ENCODE measurements at regions not wholly inside any gene's neighbourhood (a gene's known extent, or its start where the extent isn't known, plus 50 kb on each side); places are given as distances from the start of the nearest gene placed in this dataset.

DNA sequence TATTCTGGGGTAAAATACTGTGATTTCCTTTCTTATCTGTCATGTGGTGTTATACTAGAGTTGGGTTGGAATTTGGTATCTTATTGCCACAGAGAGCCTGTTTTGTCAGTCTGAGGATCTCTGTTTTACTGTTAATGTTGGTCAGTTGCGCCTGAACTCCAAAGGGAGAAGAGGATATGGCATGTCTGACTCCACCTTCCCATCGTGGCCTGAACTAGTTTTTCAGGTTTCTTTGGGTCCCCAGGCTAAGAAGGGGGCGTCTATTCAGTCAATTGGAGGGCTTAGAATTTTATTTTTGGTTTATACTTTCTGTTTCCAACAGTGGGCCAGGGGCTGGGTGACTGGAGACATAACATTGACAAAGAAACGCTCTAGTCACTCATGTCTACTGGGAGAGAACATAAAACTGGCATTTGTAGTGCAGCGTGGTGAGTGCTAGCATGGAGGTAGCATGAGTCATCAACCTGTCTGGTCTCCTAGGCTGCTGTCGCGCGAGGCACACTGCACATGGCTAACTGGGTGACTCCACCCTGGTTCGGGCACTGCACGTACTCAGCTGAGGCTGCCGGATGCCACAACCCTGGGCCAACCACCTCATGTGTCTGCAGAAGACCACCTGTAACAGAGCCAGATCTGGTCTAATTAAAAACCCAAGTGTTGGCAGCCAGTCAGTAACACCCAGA is 120.1 kb upstream of the OR9Q1 start:
- no peak for ATAC-seq (ENCODE audit: low read depth)
- BruUV-seq (replicated peaks): no TSS peak
- POLR2A ChIA-PET (ENCODE audit: unreplicated experiment): no interaction called here

More for the DNA sequence above, 120.1 kb upstream of the OR9Q1 start:
- H2BK120ac ChIP-seq (ENCODE audit: low read depth, low read length): no peak overlapping the region
- H3K9me1 ChIP-seq (ENCODE audit: insufficient read depth, low read length): no peaks in the 10 kb centered on the region
- H3K4me3 ChIP-seq (ENCODE audit: insufficient read depth, low read depth, low read length): no peak overlapping the region
- H3K9me3 ChIP-seq (ENCODE audit: control insufficient read depth, insufficient read depth, low read length): no peaks in the 10 kb centered on the region; the same call in 1 of the 2 replicates
- no peak overlapping the region for H3K18ac ChIP-seq (ENCODE audit: low read depth, low read length)
- CTCF ChIA-PET: no interaction called here
- no peak overlapping the region for H3K23ac ChIP-seq (ENCODE audit: low read depth, low read length)
- DNase-seq: peak; percentile 10
- no peaks in the 10 kb centered on the region for H3K36me3 ChIP-seq (ENCODE audit: control insufficient read depth, insufficient read depth, low read length)
- no peak overlapping the region for H3K9ac ChIP-seq (ENCODE audit: low read depth, low read length)
- no peak overlapping the region for H2AK5ac ChIP-seq (ENCODE audit: low read depth, low read length)
- intact Hi-C loops (cut with micrococcal nuclease): no loop called here
- H4K20me1 ChIP-seq (ENCODE audit: insufficient read depth, low read length): no peaks in the 10 kb centered on the region
- H3K56ac ChIP-seq (ENCODE audit: extremely low read depth, insufficient read depth, low read length): no peak overlapping the region
- H4K91ac ChIP-seq (ENCODE audit: insufficient read depth, low read depth, low read length): no peak overlapping the region
- in situ Hi-C loops (cut with MboI; ENCODE audit: low sequenced_read_pairs): no loop called here
- peaks cover 2% of the 10 kb centered on the region for H3K27me3 ChIP-seq (ENCODE audit: control insufficient read depth, insufficient read depth, low read length)
- H2AK9ac ChIP-seq (replicated peaks; ENCODE audit: low read depth, low read length, poor library complexity): no peak overlapping the region
- 0 out of 2 replicates have a peak, but pooled peaks have one; percentile 6 for TF ChIP-seq FOS (IDR thresholded peaks at IDR 0.05; ENCODE audit: low read depth, low read length)
- TF ChIP-seq MAFK (IDR thresholded peaks at IDR 0.05; ENCODE audit: low read depth, low read length): no peak
- no peak overlapping the region for H2BK20ac ChIP-seq (ENCODE audit: low read depth, low read length)
- H3K27ac ChIP-seq (ENCODE audit: insufficient read depth, low read length): no peak overlapping the region
- no peak overlapping the region for H3K4me2 ChIP-seq (ENCODE audit: low read depth, low read length)
- H3K14ac ChIP-seq (replicated peaks; ENCODE audit: low read depth, low read length): no peak overlapping the region
- no peaks in the 10 kb centered on the region for H3K79me1 ChIP-seq (ENCODE audit: low read depth in 1 of 2, low read length in 2 of 2)
- H3K4ac ChIP-seq (ENCODE audit: low read depth, low read length): no peak overlapping the region
- dilution Hi-C loops (cut with HindIII; ENCODE audit: low sequenced_read_pairs, unreplicated experiment): no loop called here
- H2BK5ac ChIP-seq (ENCODE audit: low read depth, low read length, poor library complexity, severe bottlenecking): no peak overlapping the region
- no peak overlapping the region for H2AFZ ChIP-seq (replicated peaks; ENCODE audit: low read length, poor library complexity)
- WGBS, 2 experiments (ENCODE audit: extremely low coverage in 2 of 2, insufficient read length in 1 of 2): 88% methylated on average over 7 of the region's 11 CpGs; no CpG with 5 or more reads in 1 of the 2 experiments
- no peak overlapping the region for H4K8ac ChIP-seq (ENCODE audit: low read depth in 2 of 2, low read length in 2 of 2)
- H4K5ac ChIP-seq (ENCODE audit: low read depth, low read length): no peak overlapping the region
- no peak overlapping the region for H2BK15ac ChIP-seq (ENCODE audit: low read depth, low read length)
- no peaks in the 10 kb centered on the region for H3K4me1 ChIP-seq (ENCODE audit: control insufficient read depth, insufficient read depth, low read length)
